ENCODE measurements at regions not wholly inside any gene's neighbourhood (a gene's known extent, or its start where the extent isn't known, plus 50 kb on each side); places are given as distances from the start of the nearest gene placed in this dataset.

DNA sequence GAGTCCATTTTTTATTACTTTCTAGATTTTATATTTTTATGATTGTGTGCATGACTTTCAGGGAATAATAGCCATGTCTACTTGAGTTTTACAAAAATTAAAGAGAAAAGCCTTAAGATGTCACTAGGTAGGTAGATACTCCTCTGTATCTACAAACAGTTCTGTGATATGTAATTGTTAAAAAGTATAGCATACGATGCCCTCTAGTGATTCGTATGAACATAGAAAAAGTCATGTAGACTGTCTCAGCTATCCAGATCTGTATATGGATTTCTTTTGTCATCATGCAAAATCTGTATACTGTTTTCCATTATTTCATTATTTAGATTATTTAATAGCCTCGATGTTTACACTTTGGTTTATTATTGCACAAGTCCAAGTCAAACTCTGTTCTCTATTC is 856.6 kb downstream of the CENPC start:
- no peaks in the 10 kb centered on the region for H3K36me3 ChIP-seq (ENCODE audit: control insufficient read depth in 2 of 2, extremely low read depth in 1 of 2, insufficient read depth in 2 of 2, low read length in 2 of 2)
- no peaks in the 10 kb centered on the region for H4K20me1 ChIP-seq (replicated peaks; ENCODE audit: control insufficient read depth, extremely low read depth, insufficient read depth, low read length)
- DNase-seq (ENCODE audit: low read depth, low spot score) = peak; percentile 29
- no peaks in the 10 kb centered on the region for H3K27me3 ChIP-seq (ENCODE audit: control insufficient read depth in 2 of 2, insufficient read depth in 2 of 2, low read length in 2 of 2)
- H3K9ac ChIP-seq (replicated peaks; ENCODE audit: extremely low read depth, insufficient read depth, low read length) = no peak overlapping the region
- BruUV-seq (replicated peaks) = no TSS peak
- H2AFZ ChIP-seq (ENCODE audit: low read depth, low read length) = no peak overlapping the region
- CTCF ChIA-PET = interaction anchor here (1.0 kb wide), 2 partner anchors 1680 to 1907 kb away, joined by 3 to 4 read pairs; no protein-coding TSS in a partner anchor
- POLR2A ChIA-PET = no interaction called here
- H3K4me3 ChIP-seq (replicated peaks in 1 of 3; ENCODE audit: insufficient read depth in 1 of 3, low read depth in 1 of 3, low read length in 3 of 3) = no peak overlapping the region
- no peaks in the 10 kb centered on the region for H3K79me2 ChIP-seq (ENCODE audit: control insufficient read depth, insufficient read depth, low read length)
- H3K27ac ChIP-seq (ENCODE audit: insufficient read depth, low read depth, low read length) = no peak overlapping the region
- no peaks in the 10 kb centered on the region for H3K4me1 ChIP-seq (ENCODE audit: control insufficient read depth, extremely low read depth, insufficient read depth, low read length)
- dilution Hi-C loops (cut with MboI; ENCODE audit: extremely low pct_ligation_motif_present, low sequenced_read_pairs) = no loop called here
- FAIRE-seq = peak; percentile 4
- TF ChIP-seq POLR2AphosphoS5 (IDR thresholded peaks at IDR 0.05; ENCODE audit: insufficient read depth, low read depth, low read length) (no peak), CTCF (IDR thresholded peaks at IDR 0.05; ENCODE audit: extremely low read depth in 1 of 2, insufficient read depth in 1 of 2, low read depth in 1 of 2, low read length in 2 of 2) (peak in 1 of 2 donors; percentile 11)
- no peaks in the 10 kb centered on the region for H3K9me1 ChIP-seq (replicated peaks; ENCODE audit: control insufficient read depth, extremely low read depth, insufficient read depth, low read length)
- intact Hi-C loops (cut with micrococcal nuclease) = loop anchor here (5.0 kb wide), 2 partner anchors 1676 to 1906 kb away; no protein-coding TSS in a partner anchor
- H3K9me3 ChIP-seq (replicated peaks; ENCODE audit: control insufficient read depth, insufficient read depth, low read length) = no peaks in the 10 kb centered on the region
- H3K4me2 ChIP-seq (ENCODE audit: insufficient read depth, low read length) = no peak overlapping the region

DNA sequence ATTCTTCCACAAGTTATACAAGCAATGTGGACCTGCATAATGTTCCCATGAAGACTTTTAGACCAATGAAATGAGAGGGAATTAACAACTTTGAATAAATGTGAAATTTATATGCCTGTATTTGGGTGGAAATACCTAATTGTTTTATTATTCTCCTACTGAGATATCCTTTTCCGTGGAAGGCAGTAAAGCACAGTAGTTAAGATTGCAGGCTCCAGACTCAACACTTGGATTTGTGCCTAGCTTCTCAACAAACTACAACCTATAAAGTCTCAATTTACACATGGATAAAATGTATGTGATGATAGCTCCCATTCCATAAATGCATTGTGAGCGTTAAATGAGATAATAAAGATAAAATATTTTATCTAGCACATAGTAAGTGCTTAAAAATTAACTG is 857.8 kb downstream of the CENPC start:
- no peaks in the 10 kb centered on the region for H4K20me1 ChIP-seq (replicated peaks; ENCODE audit: control insufficient read depth, extremely low read depth, insufficient read depth, low read length)
- no TSS peak for BruUV-seq (replicated peaks)
- H3K27ac ChIP-seq (ENCODE audit: insufficient read depth, low read depth, low read length) = no peak overlapping the region
- H3K9ac ChIP-seq (replicated peaks; ENCODE audit: extremely low read depth, insufficient read depth, low read length) = no peak overlapping the region
- TF ChIP-seq FOS (IDR thresholded peaks at IDR 0.05; ENCODE audit: borderline replicate concordance, insufficient read depth, low read length) = no peak
- TF ChIP-seq POLR2AphosphoS5 (IDR thresholded peaks at IDR 0.05; ENCODE audit: insufficient read depth, low read depth, low read length) = no peak
- TF ChIP-seq JUN (IDR thresholded peaks at IDR 0.05; ENCODE audit: borderline replicate concordance, insufficient read depth, insufficient read length, low read depth) = no peak
- no peak for TF ChIP-seq MAX (IDR thresholded peaks at IDR 0.05; ENCODE audit: insufficient read depth, insufficient read length)
- TF ChIP-seq CTCF (IDR thresholded peaks at IDR 0.05; ENCODE audit: extremely low read depth in 1 of 2, insufficient read depth in 1 of 2, low read depth in 1 of 2, low read length in 2 of 2) = no peak
- no peak for TF ChIP-seq GATA2 (IDR thresholded peaks at IDR 0.05; ENCODE audit: insufficient read depth, insufficient read length, low read depth, low read length)
- TF ChIP-seq MYC (IDR thresholded peaks at IDR 0.05; ENCODE audit: low read depth, low read length) = no peak
- TF ChIP-seq EZH2 (IDR thresholded peaks at IDR 0.05; ENCODE audit: borderline replicate concordance, low read depth, low read length, severe bottlenecking) = no peak
- TF ChIP-seq POLR2A (IDR thresholded peaks at IDR 0.05; ENCODE audit: low read depth, low read length) = no peak
- H3K27me3 ChIP-seq (ENCODE audit: control insufficient read depth in 2 of 2, insufficient read depth in 2 of 2, low read length in 2 of 2) = no peaks in the 10 kb centered on the region
- H3K9me1 ChIP-seq (replicated peaks; ENCODE audit: control insufficient read depth, extremely low read depth, insufficient read depth, low read length) = no peaks in the 10 kb centered on the region
- intact Hi-C loops (cut with micrococcal nuclease) (loop anchor here (5.0 kb wide), 2 partner anchors 1675 to 1905 kb away; no protein-coding TSS in a partner anchor), dilution Hi-C loops (cut with MboI; ENCODE audit: extremely low pct_ligation_motif_present, low sequenced_read_pairs) (no loop called here)
- no peak overlapping the region for H3K4me2 ChIP-seq (ENCODE audit: insufficient read depth, low read length)
- ChIA-PET CTCF (interaction anchor here (1.2 kb wide), 1 partner anchor 1598 kb away, joined by 3 read pairs; no protein-coding TSS in a partner anchor), POLR2A (no interaction called here)
- no peak overlapping the region for H2AFZ ChIP-seq (ENCODE audit: low read depth, low read length)
- H3K4me1 ChIP-seq (ENCODE audit: control insufficient read depth, extremely low read depth, insufficient read depth, low read length) = no peaks in the 10 kb centered on the region
- no peaks in the 10 kb centered on the region for H3K9me3 ChIP-seq (replicated peaks; ENCODE audit: control insufficient read depth, insufficient read depth, low read length)
- no peak overlapping the region for H3K4me3 ChIP-seq (replicated peaks in 1 of 3; ENCODE audit: insufficient read depth in 1 of 3, low read depth in 1 of 3, low read length in 3 of 3)
- no peaks in the 10 kb centered on the region for H3K36me3 ChIP-seq (ENCODE audit: control insufficient read depth in 2 of 2, extremely low read depth in 1 of 2, insufficient read depth in 2 of 2, low read length in 2 of 2)
- H3K79me2 ChIP-seq (ENCODE audit: control insufficient read depth, insufficient read depth, low read length) = no peaks in the 10 kb centered on the region
- DNase-seq (ENCODE audit: low read depth, low spot score) = no peak
- no peak for FAIRE-seq

Data from endothelial cell of umbilical vein (primary cell).